ENCODE measurements at regions not wholly inside any gene's neighbourhood (a gene's known extent, or its start where the extent isn't known, plus 50 kb on each side); places are given as distances from the start of the nearest gene placed in this dataset.

GRCh38 chr4:19119904-19120560, 1098.5 kb upstream of the LCORL start:
- Histone ChIP-seq H3K4me3 (ENCODE audit: low read length in 3 of 3) (no peak overlapping the region), H3K36me3 (ENCODE audit: control insufficient read depth in 2 of 3, insufficient read depth in 3 of 3, low read length in 3 of 3) (no peaks in the 10 kb centered on the region), H3K27me3 (ENCODE audit: control insufficient read depth, insufficient read depth, low read length) (no peaks in the 10 kb centered on the region), H3K27ac (ENCODE audit: low read depth in 2 of 2, low read length in 2 of 2) (no peak overlapping the region), H3K9me3 (ENCODE audit: control insufficient read depth in 2 of 3, insufficient read depth in 1 of 3, low read length in 3 of 3) (no peaks in the 10 kb centered on the region), H3K4me1 (ENCODE audit: control insufficient read depth in 2 of 3, insufficient read depth in 2 of 3, low read depth in 1 of 3, low read length in 3 of 3) (no peaks in the 10 kb centered on the region), H3K9ac (ENCODE audit: low read length in 3 of 3) (no peak overlapping the region)
- DNase-seq (no peak), FAIRE-seq (no peak)
- TF ChIP-seq CTCF (IDR thresholded peaks at IDR 0.05; ENCODE audit: borderline replicate concordance, extremely low read depth, insufficient read depth): no peak
- intact Hi-C loops (cut with DNase I): no loop called here

DNA sequence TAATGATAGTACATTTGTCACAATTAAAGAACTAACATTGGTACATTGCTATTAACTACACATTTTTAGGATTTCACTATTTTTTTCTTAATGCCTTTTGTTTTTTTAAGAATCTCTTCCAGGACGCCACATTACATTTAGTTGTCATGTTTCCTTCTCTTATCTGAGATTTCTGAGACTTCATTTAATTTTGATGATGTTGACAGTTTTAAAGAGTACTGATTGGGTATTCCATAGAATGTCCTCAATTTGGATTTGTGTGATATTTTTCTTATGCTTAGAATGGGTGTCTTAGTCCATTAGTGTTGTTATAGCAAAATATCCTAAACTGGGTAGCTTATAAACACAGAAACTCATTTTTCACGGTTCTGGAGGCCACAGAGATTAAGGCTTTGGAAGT, 1095.5 kb upstream of the LCORL start:
- no peak overlapping the region for H3K9ac ChIP-seq (ENCODE audit: low read length in 3 of 3)
- H3K4me3 ChIP-seq (ENCODE audit: low read length in 3 of 3): no peak overlapping the region
- FAIRE-seq (no peak), DNase-seq (no peak)
- H3K27ac ChIP-seq (ENCODE audit: low read depth in 2 of 2, low read length in 2 of 2): no peak overlapping the region
- no peaks in the 10 kb centered on the region for H3K27me3 ChIP-seq (ENCODE audit: control insufficient read depth, insufficient read depth, low read length)
- H3K9me3 ChIP-seq (ENCODE audit: control insufficient read depth in 2 of 3, insufficient read depth in 1 of 3, low read length in 3 of 3): no peaks in the 10 kb centered on the region
- intact Hi-C loops (cut with DNase I): no loop called here
- H3K4me1 ChIP-seq (ENCODE audit: control insufficient read depth in 2 of 3, insufficient read depth in 2 of 3, low read depth in 1 of 3, low read length in 3 of 3): no peaks in the 10 kb centered on the region
- H3K36me3 ChIP-seq (ENCODE audit: control insufficient read depth in 2 of 3, insufficient read depth in 3 of 3, low read length in 3 of 3): no peaks in the 10 kb centered on the region
- no peak for TF ChIP-seq CTCF (IDR thresholded peaks at IDR 0.05; ENCODE audit: borderline replicate concordance, extremely low read depth, insufficient read depth)

- no peak for FAIRE-seq
Observed at GRCh38 chr4:19104176-19104575, 1082.6 kb upstream of the LCORL start.

More at GRCh38 chr4:19104176-19104575, 1082.6 kb upstream of the LCORL start:
- intact Hi-C loops (cut with DNase I): no loop called here
- DNase-seq: no peak
- Histone ChIP-seq H3K9me3 (ENCODE audit: control insufficient read depth in 2 of 3, insufficient read depth in 1 of 3, low read length in 3 of 3) (no peaks in the 10 kb centered on the region), H3K27ac (ENCODE audit: low read depth in 2 of 2, low read length in 2 of 2) (no peak overlapping the region), H3K36me3 (ENCODE audit: control insufficient read depth in 2 of 3, insufficient read depth in 3 of 3, low read length in 3 of 3) (no peaks in the 10 kb centered on the region), H3K4me3 (ENCODE audit: low read length in 3 of 3) (no peak overlapping the region), H3K9ac (ENCODE audit: low read length in 3 of 3) (no peak overlapping the region), H3K4me1 (ENCODE audit: control insufficient read depth in 2 of 3, insufficient read depth in 2 of 3, low read depth in 1 of 3, low read length in 3 of 3) (no peaks in the 10 kb centered on the region), H3K27me3 (ENCODE audit: control insufficient read depth, insufficient read depth, low read length) (no peaks in the 10 kb centered on the region)
- no peak for TF ChIP-seq CTCF (IDR thresholded peaks at IDR 0.05; ENCODE audit: borderline replicate concordance, extremely low read depth, insufficient read depth)

All from kidney (tissue), 13 donors.